GM21619 (cell line): ENCODE measurements at regions not wholly inside any gene's neighbourhood (a gene's known extent, or its start where the extent isn't known, plus 50 kb on each side); places are given as distances from the start of the nearest gene placed in this dataset.

Source experiments
- ATAC-seq: cut with Tn5 transposase; IDR thresholded peaks from one replicate; pipeline ENCODE4 v1.9.1; 2021; ENCODE audit not compliant: unreplicated experiment

DNA sequence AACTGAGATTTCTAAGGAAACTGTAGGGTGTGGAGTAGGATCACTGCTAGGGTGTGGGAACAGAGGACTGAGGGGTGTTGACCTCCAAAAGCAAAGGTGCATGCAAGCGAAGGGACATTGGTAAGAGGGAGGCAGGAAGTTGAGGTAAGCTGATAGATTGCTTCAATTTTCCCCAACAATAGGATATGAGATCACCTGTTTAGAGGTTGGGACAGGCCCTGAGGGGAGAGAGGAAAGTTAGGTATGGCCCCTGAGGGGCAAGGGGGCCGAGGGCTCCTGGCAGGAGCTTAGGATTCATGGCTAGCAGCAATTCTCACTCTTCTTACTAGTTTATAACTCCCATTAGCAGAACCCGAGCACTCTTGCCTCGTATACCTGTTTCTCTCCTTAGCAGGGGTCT, 106.8 kb upstream of the RPS6KA2 start:
- no peak for ATAC-seq

GRCh38 chr6:166729658-166730057, 102.6 kb upstream of the RPS6KA2 start:
- no peak for ATAC-seq

- ATAC-seq = no peak
These were observed 102.0 kb upstream of the RPS6KA2 start for GRCh38 chr6:166728884-166729530.

- ATAC-seq = no peak
These were observed 99.2 kb upstream of the RPS6KA2 start for GRCh38 chr6:166726201-166726600.

GRCh38 chr6:166725571-166725970, 98.5 kb upstream of the RPS6KA2 start:
- no peak for ATAC-seq

DNA sequence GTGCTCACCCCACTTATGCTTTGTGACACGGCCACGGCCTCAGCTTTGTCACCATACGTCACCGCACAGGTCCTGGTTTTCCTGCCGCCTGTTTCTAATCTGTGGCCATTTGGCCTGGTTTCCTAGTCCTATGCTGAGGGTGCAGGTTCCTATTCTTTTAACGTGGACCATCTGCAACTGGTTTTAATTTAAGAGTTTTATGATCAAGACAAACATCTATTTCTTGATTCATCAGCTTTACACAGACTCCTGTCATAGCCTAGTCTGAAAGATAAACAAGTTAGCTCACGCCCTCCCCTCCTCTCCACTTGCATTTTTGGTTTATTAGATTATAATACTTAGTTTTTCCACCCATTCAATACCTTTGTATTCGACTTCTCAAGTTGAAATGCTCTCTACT, 97.5 kb upstream of the RPS6KA2 start:
- ATAC-seq = no peak

- ATAC-seq = no peak
These were observed 95.7 kb upstream of the RPS6KA2 start for GRCh38 chr6:166722785-166723184.

DNA sequence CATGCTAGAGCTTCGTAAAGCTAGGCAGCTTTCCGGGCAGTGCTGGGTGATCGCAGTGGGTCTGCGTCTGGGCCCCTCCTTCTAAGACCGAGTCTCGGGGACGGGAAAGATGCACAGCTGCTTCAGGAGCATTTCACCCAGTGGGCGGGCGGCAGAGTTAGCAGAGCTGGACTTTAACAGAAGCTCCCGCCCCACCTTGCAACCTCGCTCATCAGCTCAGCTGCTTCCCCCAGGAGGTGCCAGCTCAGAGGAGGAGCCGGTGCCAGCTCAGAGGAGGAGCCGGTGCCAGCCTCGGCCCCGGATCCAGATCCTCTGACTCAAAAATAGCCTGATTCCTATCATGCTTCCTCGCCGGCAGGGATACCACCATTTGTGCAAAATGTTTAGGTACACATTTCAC, 94.5 kb upstream of the RPS6KA2 start:
- ATAC-seq = no peak

DNA sequence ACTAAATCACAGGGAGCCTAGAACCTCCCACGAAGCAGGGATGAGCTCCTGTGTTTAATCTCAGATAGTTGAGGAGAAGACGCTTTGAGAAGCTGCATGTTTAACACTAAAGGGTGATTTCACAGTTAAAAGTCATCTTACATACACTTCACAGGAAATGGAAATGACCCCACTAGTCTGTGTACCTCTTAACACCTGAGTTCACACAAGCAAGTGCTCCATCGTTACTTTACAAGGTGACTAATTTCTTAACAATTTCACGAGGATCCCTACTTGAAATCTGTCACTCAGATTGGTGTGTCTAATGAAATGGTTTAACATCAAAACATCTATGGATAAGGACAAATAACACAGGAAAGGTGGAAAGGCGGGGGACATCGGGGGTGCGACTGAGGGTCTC, 93.8 kb upstream of the RPS6KA2 start:
- no peak for ATAC-seq

DNA sequence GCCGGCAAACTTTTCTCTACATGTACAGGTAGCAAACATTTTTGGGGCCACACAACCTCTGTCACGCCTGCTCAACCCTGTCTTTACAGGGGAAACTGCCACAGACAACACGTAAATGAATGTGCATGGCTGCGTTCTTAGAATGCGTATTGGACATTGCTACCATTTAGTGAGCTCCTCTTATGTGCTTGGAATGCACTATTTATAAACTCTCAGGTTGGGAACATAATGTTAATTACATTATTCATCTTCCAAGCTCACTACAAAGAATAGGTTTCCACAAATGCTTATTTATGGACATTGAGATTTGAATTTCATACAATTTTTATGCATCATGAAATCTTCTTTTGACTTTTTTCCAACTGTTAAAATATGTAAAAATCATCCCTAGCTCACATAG, 92.0 kb upstream of the RPS6KA2 start:
- no peak for ATAC-seq

GRCh38 chr6:166718516-166718915, 91.5 kb upstream of the RPS6KA2 start:
- no peak for ATAC-seq

GRCh38 chr6:166716910-166717617, 90.0 kb upstream of the RPS6KA2 start:
- no peak for ATAC-seq

GRCh38 chr6:166715992-166716391, 88.9 kb upstream of the RPS6KA2 start:
- no peak for ATAC-seq

DNA sequence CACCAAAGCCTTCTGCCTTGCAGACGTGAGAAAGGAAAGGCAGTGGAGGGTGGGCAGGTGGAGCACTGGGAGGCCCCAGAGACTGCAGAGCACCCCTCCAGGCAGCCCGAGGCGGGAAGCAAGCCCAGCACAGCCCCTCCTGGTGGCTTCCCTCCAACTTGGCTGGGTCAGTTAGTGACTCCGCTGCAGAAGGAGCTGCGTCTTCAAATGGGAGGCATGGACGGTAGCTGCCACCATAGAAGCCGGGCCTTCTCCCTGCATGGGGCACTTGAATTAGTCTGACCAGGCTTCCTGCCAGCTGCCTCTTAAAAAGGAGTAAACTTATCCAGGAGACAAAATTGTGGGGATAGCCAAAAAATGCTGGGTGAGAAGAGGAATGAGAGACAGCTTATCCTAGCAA, 88.0 kb upstream of the RPS6KA2 start:
- no peak for ATAC-seq

GRCh38 chr6:166714581-166714980, 87.5 kb upstream of the RPS6KA2 start:
- ATAC-seq = no peak

- ATAC-seq = no peak
These were observed 87.1 kb upstream of the RPS6KA2 start for GRCh38 chr6:166714187-166714510.

GRCh38 chr6:166713434-166714186, 86.6 kb upstream of the RPS6KA2 start:
- no peak for ATAC-seq

GRCh38 chr6:166712286-166713228, 85.5 kb upstream of the RPS6KA2 start:
- no peak for ATAC-seq

DNA sequence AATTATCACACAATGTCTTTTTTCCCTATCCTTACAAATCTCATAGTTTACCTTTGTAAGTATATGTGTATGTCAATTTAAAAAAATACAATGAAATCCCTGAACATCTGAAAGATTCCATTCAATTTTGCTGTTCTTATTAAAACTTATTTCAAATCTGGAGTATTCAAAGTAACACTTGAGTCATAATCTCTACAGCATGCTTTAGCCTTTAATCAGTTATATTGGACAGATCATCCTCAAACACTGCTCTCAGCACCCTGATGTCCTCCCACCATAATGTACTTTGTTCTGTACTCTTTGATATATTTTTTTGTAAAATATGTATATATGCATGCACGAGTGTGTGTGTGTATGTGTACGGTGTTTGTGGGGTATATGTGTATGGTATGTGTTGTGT, 83.0 kb upstream of the RPS6KA2 start:
- no peak for ATAC-seq

DNA sequence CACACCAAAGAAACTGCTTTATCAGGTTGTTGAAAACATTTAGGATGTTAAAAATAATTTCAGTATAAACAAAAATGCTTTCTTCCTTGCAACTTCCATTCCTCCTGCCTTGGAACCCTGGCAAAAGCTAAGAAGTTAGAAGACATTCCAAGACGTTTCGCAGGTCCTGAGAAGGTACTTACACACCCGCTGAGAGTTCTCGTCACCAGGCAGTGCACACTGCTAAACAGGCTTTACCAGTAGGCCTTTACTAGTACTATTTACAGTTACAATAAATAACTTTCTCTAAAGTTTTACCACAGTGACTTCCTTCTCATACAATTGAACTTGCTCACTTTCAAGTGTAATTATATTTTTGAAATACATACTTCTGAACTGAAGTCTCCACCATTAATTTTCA, 81.4 kb upstream of the RPS6KA2 start:
- no peak for ATAC-seq

- ATAC-seq = peak; percentile 83
These were observed 80.0 kb upstream of the RPS6KA2 start for GRCh38 chr6:166707045-166707444.
